ENCODE measurements at regions not wholly inside any gene's neighbourhood (a gene's known extent, or its start where the extent isn't known, plus 50 kb on each side); places are given as distances from the start of the nearest gene placed in this dataset.

DNA sequence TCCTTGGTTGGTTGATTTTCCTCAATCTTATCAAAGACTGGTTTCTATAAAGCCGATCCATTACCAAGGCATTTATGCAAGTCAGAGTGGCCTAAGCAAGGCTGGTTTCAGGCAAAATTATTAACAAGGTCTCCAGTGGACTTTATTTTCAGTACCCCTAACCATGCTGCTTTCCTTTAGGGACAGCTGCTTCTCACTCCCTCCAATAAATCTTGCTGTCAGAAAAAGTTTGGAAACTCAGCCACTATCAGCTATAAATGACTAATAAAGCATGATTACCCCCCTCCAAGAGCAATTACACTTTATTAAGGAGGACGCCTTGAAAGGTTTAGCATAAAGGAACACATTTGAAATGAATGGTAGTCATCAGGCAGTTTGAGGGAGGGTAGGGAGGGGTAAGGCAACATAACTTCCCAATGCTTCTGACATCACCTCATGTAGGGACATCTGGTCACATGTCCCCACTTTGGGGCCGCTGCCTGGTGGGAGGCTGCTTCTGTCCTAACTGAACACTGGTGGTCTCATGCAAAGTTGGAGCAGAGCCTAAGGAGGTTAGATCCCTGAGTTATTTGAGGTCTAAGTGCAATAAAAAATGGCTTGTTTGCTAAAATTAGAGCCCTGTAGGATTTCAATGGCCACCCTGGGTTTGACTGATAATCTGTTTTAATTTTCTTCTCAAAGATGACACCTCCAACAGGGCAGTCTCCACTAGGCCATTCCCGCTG is 58.0 kb upstream of the TMEM178A start:
- TF ChIP-seq, protein P1, sequence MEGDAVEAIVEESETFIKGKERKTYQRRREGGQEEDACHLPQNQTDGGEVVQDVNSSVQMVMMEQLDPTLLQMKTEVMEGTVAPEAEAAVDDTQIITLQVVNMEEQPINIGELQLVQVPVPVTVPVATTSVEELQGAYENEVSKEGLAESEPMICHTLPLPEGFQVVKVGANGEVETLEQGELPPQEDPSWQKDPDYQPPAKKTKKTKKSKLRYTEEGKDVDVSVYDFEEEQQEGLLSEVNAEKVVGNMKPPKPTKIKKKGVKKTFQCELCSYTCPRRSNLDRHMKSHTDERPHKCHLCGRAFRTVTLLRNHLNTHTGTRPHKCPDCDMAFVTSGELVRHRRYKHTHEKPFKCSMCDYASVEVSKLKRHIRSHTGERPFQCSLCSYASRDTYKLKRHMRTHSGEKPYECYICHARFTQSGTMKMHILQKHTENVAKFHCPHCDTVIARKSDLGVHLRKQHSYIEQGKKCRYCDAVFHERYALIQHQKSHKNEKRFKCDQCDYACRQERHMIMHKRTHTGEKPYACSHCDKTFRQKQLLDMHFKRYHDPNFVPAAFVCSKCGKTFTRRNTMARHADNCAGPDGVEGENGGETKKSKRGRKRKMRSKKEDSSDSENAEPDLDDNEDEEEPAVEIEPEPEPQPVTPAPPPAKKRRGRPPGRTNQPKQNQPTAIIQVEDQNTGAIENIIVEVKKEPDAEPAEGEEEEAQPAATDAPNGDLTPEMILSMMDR (IDR thresholded peaks at IDR 0.05; ENCODE audit: borderline replicate concordance), result no peak
- DNase-seq, result no peak
- Histone ChIP-seq H3K27me3 (ENCODE audit: low read depth) (no peaks in the 10 kb centered on the region), H3K27ac (replicated peaks) (peak overlapping the region; percentile 81), H3K9me3 (replicated peaks) (no peaks in the 10 kb centered on the region), H3K36me3 (no peaks in the 10 kb centered on the region), H3K4me3 (no peak overlapping the region), H3K4me1 (peaks cover 31% of the 10 kb centered on the region)
- intact Hi-C loops (cut with micrococcal nuclease), result no loop called here

DNA sequence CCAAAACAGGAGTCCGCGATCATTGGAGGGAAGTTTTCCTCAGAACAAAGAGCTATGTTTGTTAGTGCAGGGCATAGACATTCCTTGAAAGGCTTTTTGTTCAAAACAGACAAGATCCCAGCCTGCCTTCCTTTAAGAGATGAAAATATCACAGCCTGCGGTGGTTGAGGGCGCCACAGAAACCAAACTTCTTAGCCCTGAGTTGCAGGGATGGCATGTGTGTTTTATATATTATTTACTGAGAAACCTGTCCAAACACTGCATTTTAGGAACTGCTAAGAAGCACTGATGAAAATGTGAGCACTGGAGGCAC is 57.5 kb upstream of the TMEM178A start:
- peak overlapping the region; percentile 81 for H3K27ac ChIP-seq (replicated peaks)
- no peak for DNase-seq
- intact Hi-C loops (cut with micrococcal nuclease), result no loop called here
- H3K27me3 ChIP-seq (ENCODE audit: low read depth), result no peaks in the 10 kb centered on the region
- H3K9me3 ChIP-seq (replicated peaks), result no peaks in the 10 kb centered on the region
- H3K4me1 ChIP-seq, result peaks cover 31% of the 10 kb centered on the region
- H3K4me3 ChIP-seq, result peak overlapping the region; percentile 25
- no peaks in the 10 kb centered on the region for H3K36me3 ChIP-seq
- TF ChIP-seq, protein P1 (IDR thresholded peaks at IDR 0.05; ENCODE audit: borderline replicate concordance), result no peak

- Histone ChIP-seq H3K27ac (replicated peaks) (peak overlapping the region; percentile 81), H3K4me1 (peaks cover 31% of the 10 kb centered on the region), H3K9me3 (replicated peaks) (no peaks in the 10 kb centered on the region), H3K27me3 (ENCODE audit: low read depth) (no peaks in the 10 kb centered on the region), H3K36me3 (no peaks in the 10 kb centered on the region), H3K4me3 (peak overlapping the region; percentile 25)
- TF ChIP-seq, protein P1 (IDR thresholded peaks at IDR 0.05; ENCODE audit: borderline replicate concordance), result no peak
- DNase-seq, result no peak
- intact Hi-C loops (cut with micrococcal nuclease), result no loop called here
Observed at GRCh38 chr2:39608686-39609441, 56.9 kb upstream of the TMEM178A start.

- H3K4me3 ChIP-seq, result no peak overlapping the region
- DNase-seq, result no peak
- intact Hi-C loops (cut with micrococcal nuclease), result no loop called here
- H3K27me3 ChIP-seq (ENCODE audit: low read depth), result no peaks in the 10 kb centered on the region
- no peaks in the 10 kb centered on the region for H3K36me3 ChIP-seq
- H3K4me1 ChIP-seq, result peaks cover 25% of the 10 kb centered on the region
- H3K9me3 ChIP-seq (replicated peaks), result no peaks in the 10 kb centered on the region
- H3K27ac ChIP-seq (replicated peaks), result no peak overlapping the region
- TF ChIP-seq, protein P1 (IDR thresholded peaks at IDR 0.05; ENCODE audit: borderline replicate concordance), result no peak
Observed at GRCh38 chr2:39609917-39610316, 55.8 kb upstream of the TMEM178A start.

- intact Hi-C loops (cut with micrococcal nuclease), result no loop called here
- TF ChIP-seq, protein P1 (IDR thresholded peaks at IDR 0.05; ENCODE audit: borderline replicate concordance), result no peak
- no peaks in the 10 kb centered on the region for H3K9me3 ChIP-seq (replicated peaks)
- no peak for DNase-seq
- H3K4me1 ChIP-seq, result peaks cover 13% of the 10 kb centered on the region
- no peak overlapping the region for H3K27ac ChIP-seq (replicated peaks)
- no peaks in the 10 kb centered on the region for H3K27me3 ChIP-seq (ENCODE audit: low read depth)
- H3K36me3 ChIP-seq, result no peaks in the 10 kb centered on the region
- H3K4me3 ChIP-seq, result no peak overlapping the region
Observed at GRCh38 chr2:39615675-39616074, 50.0 kb upstream of the TMEM178A start.
